GM23338 (cell line): ENCODE measurements at regions not wholly inside any gene's neighbourhood (a gene's known extent, or its start where the extent isn't known, plus 50 kb on each side); places are given as distances from the start of the nearest gene placed in this dataset.

Experiments
- ATAC-seq: fragments of 200-7000 bp; cut with Tn5 transposase; 3 replicates; pipeline ENCODE4 v1.9.1; 2020
- DNase-seq: peaks from one replicate; pipeline ENCODE4 v3.0.0-alpha.2; 2015; ENCODE audit warnings: low spot score
- H2AFZ ChIP-seq: fragments of 200-600 bp; sonication (generic); 2 replicates; pipeline ENCODE4 v1.8.0; 2016; ENCODE audit warnings: antibody characterized with exemption, mild to moderate bottlenecking, moderate library complexity
- H3F3A ChIP-seq: fragments of 200-600 bp; sonication (generic); replicated peaks from 2 replicates; pipeline ENCODE4 v1.8.0; 2017; ENCODE audit warnings: antibody characterized with exemption, mixed run types, low read depth
- H3K27ac ChIP-seq: fragments of 200-600 bp; sonication (generic); 2 replicates; pipeline ENCODE4 v1.6.1; 2016; ENCODE audit warnings: low read depth
- H3K27me3 ChIP-seq: fragments of 200-600 bp; sonication (generic); 2 replicates; pipeline ENCODE4 v1.8.0; 2016; ENCODE audit warnings: mild to moderate bottlenecking, mixed run types, moderate library complexity; ENCODE audit not compliant: insufficient read depth
- H3K36me3 ChIP-seq: fragments of 200-600 bp; sonication (generic); 2 replicates; pipeline ENCODE4 v1.8.0; 2016; ENCODE audit warnings: mild to moderate bottlenecking; ENCODE audit not compliant: insufficient read depth
- H3K4me1 ChIP-seq: fragments of 200-600 bp; sonication (generic); 2 replicates; pipeline ENCODE4 v1.8.0; 2016; ENCODE audit warnings: mild to moderate bottlenecking, moderate library complexity; ENCODE audit not compliant: insufficient read depth
- H3K4me2 ChIP-seq: fragments of 200-600 bp; sonication (generic); 2 replicates; pipeline ENCODE4 v1.7.1; 2017; ENCODE audit warnings: mixed run types
- H3K4me3 ChIP-seq: fragments of 200-600 bp; sonication (generic); 2 replicates; pipeline ENCODE4 v1.6.1; 2016; ENCODE audit warnings: mixed run types
- H3K79me2 ChIP-seq: fragments of 200-600 bp; sonication (generic); replicated peaks from 2 replicates; pipeline ENCODE4 v1.8.0; 2017; ENCODE audit warnings: mild to moderate bottlenecking; ENCODE audit not compliant: insufficient read depth
- H3K9me2 ChIP-seq: fragments of 200-600 bp; sonication (generic); 2 replicates; pipeline ENCODE4 v1.8.0; 2017; ENCODE audit not compliant: insufficient read depth
- H4K20me1 ChIP-seq: fragments of 200-600 bp; sonication (generic); replicated peaks from 2 replicates; pipeline ENCODE4 v1.8.0; 2017; ENCODE audit warnings: mild to moderate bottlenecking; ENCODE audit not compliant: insufficient read depth
- H3K27ac Mint-ChIP-seq: 2 replicates; pipeline ENCODE4 v1.8.0; 2020; ENCODE audit warnings: inconsistent platforms, mild to moderate bottlenecking, moderate library complexity, mixed read lengths
- H3K27me3 Mint-ChIP-seq: 3 replicates; pipeline ENCODE4 v1.8.0; 2022; ENCODE audit warnings: low read depth, mild to moderate bottlenecking, moderate library complexity, mixed read lengths, inconsistent platforms; ENCODE audit not compliant: insufficient read depth, poor library complexity
- H3K36me3 Mint-ChIP-seq: 3 replicates; pipeline ENCODE4 v1.8.0; 2021; ENCODE audit warnings: low read depth, mild to moderate bottlenecking, inconsistent platforms, moderate library complexity, mixed read lengths
- H3K4me1 Mint-ChIP-seq: 3 replicates; pipeline ENCODE4 v1.8.0; 2020; ENCODE audit warnings: mild to moderate bottlenecking, inconsistent platforms, mixed read lengths
- H3K4me3 Mint-ChIP-seq: 3 replicates; pipeline ENCODE4 v1.8.0; 2021; ENCODE audit warnings: moderate library complexity, mild to moderate bottlenecking, inconsistent platforms, mixed read lengths
- H3K9me3 Mint-ChIP-seq: 3 replicates; pipeline ENCODE4 v1.8.0; 2020; ENCODE audit warnings: moderate library complexity, mild to moderate bottlenecking, inconsistent platforms, mixed read lengths
- CREB1 ChIP-seq: fragments of 250-450 bp; sonication (Bioruptor Pico); IDR thresholded peaks from 2 replicates; pipeline ENCODE4 v1.5.0; 2020; ENCODE audit warnings: low read depth, mild to moderate bottlenecking, moderate library complexity
- ETS1 ChIP-seq: IDR thresholded peaks from 2 replicates; pipeline ENCODE4 v1.6.1; 2016; ENCODE audit warnings: antibody characterized with exemption
- EZH2 ChIP-seq: fragments of 200-600 bp; sonication (generic); IDR thresholded peaks from one replicate; pipeline ENCODE4 v1.8.0; 2017; ENCODE audit warnings: antibody characterized with exemption, mild to moderate bottlenecking, low read depth; ENCODE audit not compliant: unreplicated experiment
- EZH2phosphoT487 ChIP-seq: fragments of 200-600 bp; sonication (generic); IDR thresholded peaks from one replicate; pipeline ENCODE4 v1.8.1; 2018; ENCODE audit warnings: antibody characterized with exemption; ENCODE audit not compliant: unreplicated experiment
- JUNB ChIP-seq: IDR thresholded peaks from one replicate; pipeline ENCODE4 v1.6.1; 2016; ENCODE audit warnings: antibody characterized with exemption; ENCODE audit not compliant: unreplicated experiment
- NANOG ChIP-seq: IDR thresholded peaks from 2 replicates; pipeline ENCODE4 v1.6.1; 2016; ENCODE audit warnings: antibody characterized with exemption, borderline replicate concordance
- POLR2AphosphoS5 ChIP-seq: IDR thresholded peaks from 2 replicates; pipeline ENCODE4 v1.6.1; 2016; ENCODE audit warnings: antibody characterized with exemption, low read depth
- REST ChIP-seq: IDR thresholded peaks from one replicate; pipeline ENCODE4 v1.6.1; 2018; ENCODE audit warnings: antibody characterized with exemption; ENCODE audit not compliant: unreplicated experiment
- STAT1 ChIP-seq: IDR thresholded peaks from one replicate; pipeline ENCODE4 v1.6.1; 2016; ENCODE audit warnings: antibody characterized with exemption; ENCODE audit not compliant: unreplicated experiment
- ZNF114 ChIP-seq: fragments of 250-450 bp; sonication (Bioruptor Pico); IDR thresholded peaks from 2 replicates; pipeline ENCODE4 v1.5.0; 2020; ENCODE audit warnings: mild to moderate bottlenecking, moderate library complexity
- ZNF331 ChIP-seq: fragments of 250-450 bp; sonication (Bioruptor Pico); IDR thresholded peaks from 2 replicates; pipeline ENCODE4 v1.5.0; 2020; ENCODE audit warnings: low read depth, mild to moderate bottlenecking, moderate library complexity
- ZNF462 ChIP-seq: fragments of 250-450 bp; sonication (Bioruptor Pico); IDR thresholded peaks from 2 replicates; pipeline ENCODE4 v1.5.0; 2020; ENCODE audit warnings: mild to moderate bottlenecking, moderate library complexity

- H3K4me1 Mint-ChIP-seq: no peaks in the 10 kb centered on the region
- H3K9me3 Mint-ChIP-seq: no peaks in the 10 kb centered on the region
Measured at GRCh38 chr3:152128356-152128755, 140.4 kb upstream of the MBNL1 start.

More at GRCh38 chr3:152128356-152128755, 140.4 kb upstream of the MBNL1 start:
- Histone ChIP-seq H3K27me3 (no peaks in the 10 kb centered on the region), H3K4me3 (no peak overlapping the region), H3K4me2 (no peak overlapping the region), H4K20me1 (no peaks in the 10 kb centered on the region), H2AFZ (no peak overlapping the region), H3K4me1 (no peaks in the 10 kb centered on the region), H3K9me2 (no peaks in the 10 kb centered on the region), H3F3A (no peaks in the 10 kb centered on the region), H3K79me2 (no peaks in the 10 kb centered on the region), H3K27ac (no peak overlapping the region), H3K36me3 (no peaks in the 10 kb centered on the region)
- no peaks in the 10 kb centered on the region for H3K27me3 Mint-ChIP-seq
- no peak overlapping the region for H3K4me3 Mint-ChIP-seq
- DNase-seq (no peak), ATAC-seq (no peak)
- TF ChIP-seq STAT1 (no peak), CREB1 (CRISPR knock-in tag) (no peak), POLR2AphosphoS5 (no peak), ZNF462 (CRISPR knock-in tag) (no peak), JUNB (no peak), ZNF114 (no peak), NANOG (no peak), REST (no peak), EZH2phosphoT487 (no peak), ETS1 (no peak), EZH2 (no peak), ZNF331 (CRISPR knock-in tag) (no peak)
- no peak overlapping the region for H3K27ac Mint-ChIP-seq
- no peaks in the 10 kb centered on the region for H3K36me3 Mint-ChIP-seq
